Body of pancreas (tissue), 4 donors: ENCODE measurements at regions not wholly inside any gene's neighbourhood (a gene's known extent, or its start where the extent isn't known, plus 50 kb on each side); places are given as distances from the start of the nearest gene placed in this dataset.
"Not testable (repeated sequence)": the region's sequence is repeated elsewhere in the genome, so short reads cannot be mapped to it uniquely, and the experiment has no call there.

Experiments used
- ATAC-seq: fragments of 150-250 bp; one replicate; pipeline ENCODE4 v1.9.1; 2016
- DNase-seq, 4 donors: peaks; one replicate each; pipeline ENCODE4 v3.0.0-alpha.2; 2019
- H3K27ac ChIP-seq, 4 donors: fragments of 200-600 bp; sonication (generic); 1 replicate in 3 of 4; 2 replicates in 1 of 4; pipeline versions ENCODE4 v1.5.1 to v1.6.1; 2016 to 2019; ENCODE audit warnings: mild to moderate bottlenecking in 1 of 4, mixed read lengths in 1 of 4, moderate library complexity in 1 of 4
- H3K27me3 ChIP-seq, 2 donors: fragments of 200-600 bp; sonication (generic); one replicate each; pipeline ENCODE4 v1.6.0; 2016; ENCODE audit warnings: mild to moderate bottlenecking in 1 of 2
- H3K36me3 ChIP-seq, 2 donors: fragments of 200-600 bp; sonication (generic); replicated peaks in 1 of 2; 2 replicates each; pipeline ENCODE4 v1.5.1; 2016; ENCODE audit warnings: low read depth in 2 of 2; ENCODE audit not compliant: insufficient read depth in 1 of 2
- H3K4me1 ChIP-seq: fragments of 200-600 bp; sonication (generic); one replicate; pipeline ENCODE4 v1.6.0; 2016
- H3K4me3 ChIP-seq, 2 donors: fragments of 200-600 bp; sonication (generic); 1 replicate in 1 of 2; 2 replicates in 1 of 2; pipeline ENCODE4 v1.5.1; 2016 to 2019
- H3K9me3 ChIP-seq, 3 donors: fragments of 200-600 bp; sonication (generic); 1 replicate in 2 of 3; 2 replicates in 1 of 3; pipeline ENCODE4 v1.5.1; 2016
- CTCF ChIP-seq, 7 experiments: fragments of 450-650 bp in 4 of 7; fragments of 200-600 bp in 3 of 7; sonication (generic) in 3 of 7; IDR thresholded peaks; one replicate each; pipeline ENCODE4 v1.5.1; 2016 to 2019; ENCODE audit warnings: antibody characterized with exemption in 7 of 7
- POLR2A ChIP-seq, 3 donors: fragments of 450-650 bp; IDR thresholded peaks; one replicate each; pipeline ENCODE4 v1.6.1; 2016; ENCODE audit warnings: antibody characterized with exemption in 3 of 3, mild to moderate bottlenecking in 2 of 3
- WGBS, 2 donors: methylation state at CpG; one replicate each; pipeline ENCODE4 v1.1.5; 2017; 5-methylcytosine and 5-hydroxymethylcytosine counted together
- intact Hi-C: fragments of 100-400 bp; cut with DNase I; formaldehyde crosslinking; loops from one replicate; pipeline ENCODE4 v1.15.1; 2023

GRCh38 chr1:115507901-115508300 lies 133.9 kb upstream of the VANGL1 start:
- ATAC-seq (no peak), DNase-seq (no peak)
- no peaks in the 10 kb centered on the region for H3K36me3 ChIP-seq
- no peaks in the 10 kb centered on the region for H3K4me1 ChIP-seq
- H3K27me3 ChIP-seq = no peaks in the 10 kb centered on the region
- no peak for TF ChIP-seq CTCF (IDR thresholded peaks at IDR 0.05)
- TF ChIP-seq POLR2A (IDR thresholded peaks at IDR 0.05) = no peak
- no peaks in the 10 kb centered on the region for H3K9me3 ChIP-seq
- no peak overlapping the region for H3K4me3 ChIP-seq
- intact Hi-C loops = no loop called here
- WGBS, 2 donors = 49 to 55% methylated on average over 6 of the region's 6 CpGs
- no peak overlapping the region for H3K27ac ChIP-seq

- peak in 5 of 7 experiments; percentile 17 to 46 (median 33) for TF ChIP-seq CTCF (IDR thresholded peaks at IDR 0.05)
- TF ChIP-seq POLR2A (IDR thresholded peaks at IDR 0.05) = no peak
- Histone ChIP-seq H3K4me3 (no peak overlapping the region), H3K9me3 (no peaks in the 10 kb centered on the region), H3K27me3 (no peaks in the 10 kb centered on the region), H3K27ac (no peak overlapping the region), H3K36me3 (no peaks in the 10 kb centered on the region), H3K4me1 (no peaks in the 10 kb centered on the region)
- ATAC-seq (no peak), DNase-seq (peak in 3 of 4 donors; percentile 7 to 20 (median 12))
- 23 to 30% methylated on average over 10 of the region's 10 CpGs for WGBS, 2 donors
- intact Hi-C loops = no loop called here
Observed at GRCh38 chr1:115506924-115507589, 134.7 kb upstream of the VANGL1 start.

- 13 to 29% methylated on average over 8 of the region's 8 CpGs for WGBS, 2 donors
- no peaks in the 10 kb centered on the region for H3K27me3 ChIP-seq
- no peaks in the 10 kb centered on the region for H3K36me3 ChIP-seq
- intact Hi-C loops = no loop called here
- no peak overlapping the region for H3K4me3 ChIP-seq
- TF ChIP-seq POLR2A (IDR thresholded peaks at IDR 0.05) (no peak), CTCF (IDR thresholded peaks at IDR 0.05) (no peak)
- DNase-seq (no peak), ATAC-seq (no peak)
- H3K27ac ChIP-seq = no peak overlapping the region
- H3K9me3 ChIP-seq = no peaks in the 10 kb centered on the region
- H3K4me1 ChIP-seq = no peaks in the 10 kb centered on the region
Observed at GRCh38 chr1:115506518-115506917, 135.3 kb upstream of the VANGL1 start.

GRCh38 chr1:115505148-115505571 lies 136.6 kb upstream of the VANGL1 start:
- no peak overlapping the region for H3K4me3 ChIP-seq
- no peaks in the 10 kb centered on the region for H3K4me1 ChIP-seq
- TF ChIP-seq POLR2A (IDR thresholded peaks at IDR 0.05) (no peak), CTCF (IDR thresholded peaks at IDR 0.05) (no peak)
- no peaks in the 10 kb centered on the region for H3K27me3 ChIP-seq
- H3K9me3 ChIP-seq = no peaks in the 10 kb centered on the region
- no peak overlapping the region for H3K27ac ChIP-seq
- intact Hi-C loops = no loop called here
- no peaks in the 10 kb centered on the region for H3K36me3 ChIP-seq
- ATAC-seq = no peak
- DNase-seq = no peak

- H3K27me3 ChIP-seq, H3K4me3 ChIP-seq, intact Hi-C loops, H3K9me3 ChIP-seq, H3K36me3 ChIP-seq, ATAC-seq, DNase-seq, H3K27ac ChIP-seq, H3K4me1 ChIP-seq: not testable (repeated sequence)
- 78 to 79% methylated on average over 4 of the region's 4 CpGs for WGBS, 2 donors
Observed at GRCh38 chr1:115502183-115502582, 139.6 kb upstream of the VANGL1 start.
